ENCODE measurements at regions not wholly inside any gene's neighbourhood (a gene's known extent, or its start where the extent isn't known, plus 50 kb on each side); places are given as distances from the start of the nearest gene placed in this dataset.

- BruUV-seq (replicated peaks), result no TSS peak
- H3K4me1 Mint-ChIP-seq (ENCODE audit: insufficient read depth, unreplicated experiment), result no peaks in the 10 kb centered on the region
Observed at GRCh38 chr19:30171795-30172612, 200.2 kb upstream of the ZNF536 start.

GRCh38 chr19:30172613-30173242, 199.5 kb upstream of the ZNF536 start:
- Mint-ChIP-seq H3K36me3 (ENCODE audit: insufficient read depth, unreplicated experiment) (no peaks in the 10 kb centered on the region), H3K4me1 (ENCODE audit: insufficient read depth, unreplicated experiment) (no peaks in the 10 kb centered on the region), H3K27me3 (ENCODE audit: insufficient read depth, unreplicated experiment) (no peaks in the 10 kb centered on the region), H3K27ac (ENCODE audit: low read depth, unreplicated experiment) (no peak overlapping the region), H3K9me3 (ENCODE audit: unreplicated experiment) (peaks cover 17% of the 10 kb centered on the region), H3K4me3 (ENCODE audit: unreplicated experiment) (no peak overlapping the region)
- TF ChIP-seq CTCF (IDR thresholded peaks at IDR 0.05; ENCODE audit: unreplicated experiment), result no peak
- CTCF ChIA-PET, result no interaction called here
- DNase-seq (ENCODE audit: unreplicated experiment), result no peak
- POLR2A ChIA-PET, result no interaction called here
- intact Hi-C loops (cut with micrococcal nuclease), result no loop called here
- no TSS peak for BruUV-seq (replicated peaks)

More at GRCh38 chr19:30171795-30172612, 200.2 kb upstream of the ZNF536 start:
- H3K27me3 Mint-ChIP-seq (ENCODE audit: insufficient read depth, unreplicated experiment), result no peaks in the 10 kb centered on the region
- H3K4me3 Mint-ChIP-seq (ENCODE audit: unreplicated experiment), result no peak overlapping the region
- peaks cover 12% of the 10 kb centered on the region for H3K9me3 Mint-ChIP-seq (ENCODE audit: unreplicated experiment)
- H3K27ac Mint-ChIP-seq (ENCODE audit: low read depth, unreplicated experiment), result no peak overlapping the region
- POLR2A ChIA-PET, result no interaction called here
- no peak for DNase-seq (ENCODE audit: unreplicated experiment)
- no peak for TF ChIP-seq CTCF (IDR thresholded peaks at IDR 0.05; ENCODE audit: unreplicated experiment)
- H3K36me3 Mint-ChIP-seq (ENCODE audit: insufficient read depth, unreplicated experiment), result no peaks in the 10 kb centered on the region
- CTCF ChIA-PET, result no interaction called here
- intact Hi-C loops (cut with micrococcal nuclease), result no loop called here

- no peaks in the 10 kb centered on the region for H3K36me3 Mint-ChIP-seq (ENCODE audit: insufficient read depth, unreplicated experiment)
- BruUV-seq (replicated peaks), result no TSS peak
- H3K4me3 Mint-ChIP-seq (ENCODE audit: unreplicated experiment), result no peak overlapping the region
- H3K27me3 Mint-ChIP-seq (ENCODE audit: insufficient read depth, unreplicated experiment), result no peaks in the 10 kb centered on the region
- peaks cover 25% of the 10 kb centered on the region for H3K9me3 Mint-ChIP-seq (ENCODE audit: unreplicated experiment)
- ChIA-PET POLR2A (no interaction called here), CTCF (no interaction called here)
- intact Hi-C loops (cut with micrococcal nuclease), result no loop called here
- no peaks in the 10 kb centered on the region for H3K4me1 Mint-ChIP-seq (ENCODE audit: insufficient read depth, unreplicated experiment)
- no peak for TF ChIP-seq CTCF (IDR thresholded peaks at IDR 0.05; ENCODE audit: unreplicated experiment)
- H3K27ac Mint-ChIP-seq (ENCODE audit: low read depth, unreplicated experiment), result no peak overlapping the region
- no peak for DNase-seq (ENCODE audit: unreplicated experiment)
Observed at GRCh38 chr19:30173593-30174356, 198.4 kb upstream of the ZNF536 start.

- intact Hi-C loops (cut with micrococcal nuclease), result no loop called here
- no peak overlapping the region for H3K27ac Mint-ChIP-seq (ENCODE audit: low read depth, unreplicated experiment)
- H3K36me3 Mint-ChIP-seq (ENCODE audit: insufficient read depth, unreplicated experiment), result no peaks in the 10 kb centered on the region
- peaks cover 28% of the 10 kb centered on the region for H3K9me3 Mint-ChIP-seq (ENCODE audit: unreplicated experiment)
- ChIA-PET CTCF (no interaction called here), POLR2A (no interaction called here)
- DNase-seq (ENCODE audit: unreplicated experiment), result no peak
- no TSS peak for BruUV-seq (replicated peaks)
- no peak overlapping the region for H3K4me3 Mint-ChIP-seq (ENCODE audit: unreplicated experiment)
- no peak for TF ChIP-seq CTCF (IDR thresholded peaks at IDR 0.05; ENCODE audit: unreplicated experiment)
- H3K27me3 Mint-ChIP-seq (ENCODE audit: insufficient read depth, unreplicated experiment), result no peaks in the 10 kb centered on the region
- H3K4me1 Mint-ChIP-seq (ENCODE audit: insufficient read depth, unreplicated experiment), result no peaks in the 10 kb centered on the region
Observed at GRCh38 chr19:30174357-30174645, 197.9 kb upstream of the ZNF536 start.
